HL-60 (cell line): ENCODE measurements at regions not wholly inside any gene's neighbourhood (a gene's known extent, or its start where the extent isn't known, plus 50 kb on each side); places are given as distances from the start of the nearest gene placed in this dataset.

Experiments used
- DNase-seq, 2 experiments: peaks; one replicate each; pipeline ENCODE4 v3.0.0-alpha.2; 2010 to 2020; ENCODE audit warnings: low read depth in 1 of 2, low spot score in 1 of 2
- H3K27ac ChIP-seq: fragments of 250-450 bp; sonication (Bioruptor Pico); replicated peaks from 2 replicates; pipeline ENCODE4 v1.5.1; 2020; ENCODE audit warnings: mild to moderate bottlenecking, moderate library complexity
- H3K27me3 ChIP-seq: fragments of 250-450 bp; sonication (Bioruptor Pico); 2 replicates; pipeline ENCODE4 v1.5.1; 2021; ENCODE audit warnings: mild to moderate bottlenecking, moderate library complexity; ENCODE audit not compliant: insufficient read depth, poor library complexity, severe bottlenecking
- H3K4me3 ChIP-seq: replicated peaks from 2 replicates; pipeline ENCODE4 v1.5.1; 2011; ENCODE audit warnings: mild to moderate bottlenecking, control low read depth, low read length; ENCODE audit not compliant: insufficient read depth
- CTCF ChIP-seq: IDR thresholded peaks from one replicate; pipeline ENCODE4 v1.5.1; 2011; ENCODE audit warnings: low read length, control low read depth, inconsistent platforms; ENCODE audit not compliant: insufficient read depth
- GABPA ChIP-seq: IDR thresholded peaks from 2 replicates; pipeline ENCODE4 v1.6.1; 2012; ENCODE audit warnings: low read depth
- POLR2AphosphoS5 ChIP-seq: IDR thresholded peaks from 2 replicates; pipeline ENCODE4 v1.6.1; 2012; ENCODE audit warnings: low read depth
- REST ChIP-seq: IDR thresholded peaks from 2 replicates; pipeline ENCODE4 v1.6.1; 2012; ENCODE audit warnings: low read depth; ENCODE audit not compliant: insufficient replicate concordance
- SPI1 ChIP-seq: IDR thresholded peaks from 2 replicates; pipeline ENCODE4 v1.6.1; 2012; ENCODE audit warnings: low read depth, mild to moderate bottlenecking, borderline replicate concordance

GRCh38 chr10:90642136-90642535 is 215.7 kb downstream of the HTR7 start:
- Histone ChIP-seq H3K27me3 (peaks cover 2% of the 10 kb centered on the region), H3K27ac (no peak overlapping the region), H3K4me3 (no peak overlapping the region)
- no peak for TF ChIP-seq CTCF
- no peak for TF ChIP-seq SPI1
- no peak for TF ChIP-seq GABPA
- TF ChIP-seq REST, result no peak
- no peak for TF ChIP-seq POLR2AphosphoS5
- DNase-seq, result no peak

- TF ChIP-seq POLR2AphosphoS5, result no peak
- TF ChIP-seq GABPA, result no peak
- TF ChIP-seq SPI1, result no peak
- no peak for TF ChIP-seq REST
- TF ChIP-seq CTCF, result no peak
- Histone ChIP-seq H3K27me3 (peaks cover 2% of the 10 kb centered on the region), H3K27ac (no peak overlapping the region), H3K4me3 (no peak overlapping the region)
- DNase-seq, result no peak
Observed at GRCh38 chr10:90642650-90643049, 215.2 kb downstream of the HTR7 start.

- no peak overlapping the region for H3K27ac ChIP-seq
- H3K4me3 ChIP-seq, result no peak overlapping the region
- DNase-seq, result no peak
- peaks cover 2% of the 10 kb centered on the region for H3K27me3 ChIP-seq
- no peak for TF ChIP-seq POLR2AphosphoS5
- no peak for TF ChIP-seq SPI1
- no peak for TF ChIP-seq REST
- no peak for TF ChIP-seq GABPA
- TF ChIP-seq CTCF, result no peak
Observed at GRCh38 chr10:90644165-90644564, 213.7 kb downstream of the HTR7 start.
